Spleen (tissue), 7 donors: ENCODE measurements at regions not wholly inside any gene's neighbourhood (a gene's known extent, or its start where the extent isn't known, plus 50 kb on each side); places are given as distances from the start of the nearest gene placed in this dataset.

ENCODE experiments used
- POLR2A ChIP-seq, 3 donors: fragments of 450-650 bp; IDR thresholded peaks; one replicate each; pipeline ENCODE4 v1.5.1; 2017; ENCODE audit warnings: antibody characterized with exemption in 3 of 3, mild to moderate bottlenecking in 1 of 3
- TF ChIP-seq, protein P1 (sequence below), 11 experiments: fragments of 200-600 bp in 7 of 11; fragments of 450-650 bp in 4 of 11; sonication (generic) in 4 of 11; IDR thresholded peaks in 8 of 11; conservative IDR thresholded peaks in 3 of 11; 1 replicate in 7 of 11; 2 replicates in 4 of 11; pipeline versions ENCODE4 v1.4.0 to v1.8.0; 2016 to 2021; ENCODE audit warnings: antibody characterized with exemption in 11 of 11, inconsistent platforms in 4 of 11, mild to moderate bottlenecking in 1 of 11
- donor health status: DM: no; HTN: no; CAD: no; lungs with moderate emphysema.
- donor health status: DM: no; HTN: no; CAD: no.
- donor health status: DM: no; HTN: no; CAD: no.

DNA sequence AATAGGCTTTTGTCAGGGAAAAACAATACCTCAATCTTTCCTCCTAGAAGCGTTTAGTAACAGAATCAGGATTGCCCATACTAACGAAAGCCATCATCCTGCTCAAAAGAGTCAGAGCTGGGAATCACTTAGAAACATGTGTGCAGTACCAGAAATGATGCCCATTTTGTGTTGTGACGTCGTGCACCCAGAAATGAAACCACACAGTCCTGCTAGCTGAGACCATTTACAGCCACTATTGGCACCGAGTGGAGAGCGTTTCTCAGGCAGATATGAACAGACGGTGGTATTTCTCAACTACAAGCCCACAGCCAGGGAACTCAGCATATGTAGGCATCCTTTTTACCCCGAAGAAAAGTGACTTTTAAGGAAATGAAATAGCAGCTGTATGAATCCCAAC, 284.3 kb upstream of the LRATD1 start:
- TF ChIP-seq POLR2A (IDR thresholded peaks at IDR 0.05) = no peak
- TF ChIP-seq, protein P1, sequence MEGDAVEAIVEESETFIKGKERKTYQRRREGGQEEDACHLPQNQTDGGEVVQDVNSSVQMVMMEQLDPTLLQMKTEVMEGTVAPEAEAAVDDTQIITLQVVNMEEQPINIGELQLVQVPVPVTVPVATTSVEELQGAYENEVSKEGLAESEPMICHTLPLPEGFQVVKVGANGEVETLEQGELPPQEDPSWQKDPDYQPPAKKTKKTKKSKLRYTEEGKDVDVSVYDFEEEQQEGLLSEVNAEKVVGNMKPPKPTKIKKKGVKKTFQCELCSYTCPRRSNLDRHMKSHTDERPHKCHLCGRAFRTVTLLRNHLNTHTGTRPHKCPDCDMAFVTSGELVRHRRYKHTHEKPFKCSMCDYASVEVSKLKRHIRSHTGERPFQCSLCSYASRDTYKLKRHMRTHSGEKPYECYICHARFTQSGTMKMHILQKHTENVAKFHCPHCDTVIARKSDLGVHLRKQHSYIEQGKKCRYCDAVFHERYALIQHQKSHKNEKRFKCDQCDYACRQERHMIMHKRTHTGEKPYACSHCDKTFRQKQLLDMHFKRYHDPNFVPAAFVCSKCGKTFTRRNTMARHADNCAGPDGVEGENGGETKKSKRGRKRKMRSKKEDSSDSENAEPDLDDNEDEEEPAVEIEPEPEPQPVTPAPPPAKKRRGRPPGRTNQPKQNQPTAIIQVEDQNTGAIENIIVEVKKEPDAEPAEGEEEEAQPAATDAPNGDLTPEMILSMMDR (IDR thresholded peaks at IDR 0.05 in 8 of 11, conservative IDR thresholded peaks at IDR 0.05 in 3 of 11) = no peak
